ENCODE measurements at regions not wholly inside any gene's neighbourhood (a gene's known extent, or its start where the extent isn't known, plus 50 kb on each side); places are given as distances from the start of the nearest gene placed in this dataset.

- Histone ChIP-seq H3K27ac (ENCODE audit: low read length in 2 of 2) (no peak overlapping the region), H2AFZ (ENCODE audit: insufficient read depth, low read depth, low read length, poor library complexity, severe bottlenecking) (no peak overlapping the region), H3K79me2 (ENCODE audit: control insufficient read depth, insufficient read depth, low read length) (no peaks in the 10 kb centered on the region), H3K9ac (ENCODE audit: low read length) (no peak overlapping the region), H3K36me3 (replicated peaks in 1 of 2; ENCODE audit: control extremely low read depth in 1 of 2, control insufficient read depth in 1 of 2, extremely low read depth in 1 of 2, insufficient read depth in 2 of 2, low read length in 1 of 2) (no peaks in the 10 kb centered on the region), H3K4me3 (ENCODE audit: control extremely low read depth in 1 of 5, extremely low read depth in 1 of 5, insufficient read depth in 1 of 5, low read depth in 2 of 5, low read length in 4 of 5) (no peak overlapping the region), H3K9me3 (ENCODE audit: control extremely low read depth in 1 of 3, control insufficient read depth in 2 of 3, insufficient read depth in 1 of 3, low read length in 2 of 3) (peaks cover 0 to 3% (median 0%) of the 10 kb centered on the region in 3 donors), H3K4me1 (ENCODE audit: control insufficient read depth in 2 of 2, insufficient read depth in 2 of 2, low read length in 2 of 2) (peaks cover 46 to 50% of the 10 kb centered on the region in 2 donors), H4K20me1 (ENCODE audit: control insufficient read depth, insufficient read depth, low read length, poor library complexity, severe bottlenecking) (no peaks in the 10 kb centered on the region), H3K27me3 (replicated peaks in 1 of 4; ENCODE audit: control extremely low read depth in 1 of 4, control insufficient read depth in 3 of 4, insufficient read depth in 4 of 4, low read length in 3 of 4) (no peaks in the 10 kb centered on the region), H3K4me2 (replicated peaks; ENCODE audit: low read depth, low read length, poor library complexity, severe bottlenecking) (no peak overlapping the region)
- TF ChIP-seq CTCF (IDR thresholded peaks at IDR 0.05) (no peak), EZH2 (IDR thresholded peaks at IDR 0.05; ENCODE audit: borderline replicate concordance, insufficient read depth, low read depth, low read length, poor library complexity, severe bottlenecking) (no peak)
- no peak for ATAC-seq (ENCODE audit: low read depth)
- no peak overlapping the region for H3K27ac Mint-ChIP-seq
- intact Hi-C loops (cut with micrococcal nuclease), result no loop called here
- ChIA-PET POLR2A (interaction anchor here (0.5 kb wide), 1 partner anchor 20 kb away, joined by 4 read pairs; no protein-coding TSS in a partner anchor), CTCF (interaction anchor here (0.7 kb wide), 1 partner anchor 688 kb away, joined by 4 read pairs; no protein-coding TSS in a partner anchor)
- no peaks in the 10 kb centered on the region for H3K27me3 Mint-ChIP-seq
- H3K9me3 Mint-ChIP-seq (ENCODE audit: insufficient read depth), result no peaks in the 10 kb centered on the region
- DNase-seq, result no peak
- WGBS (ENCODE audit: insufficient coverage), result 88% methylated on average over 1 of the region's 6 CpGs
- H3K4me3 Mint-ChIP-seq, result no peak overlapping the region
- H3K4me1 Mint-ChIP-seq, result peaks cover 62% of the 10 kb centered on the region
Measured at GRCh38 chr2:12068796-12069538, 322.5 kb downstream of the LPIN1 start.

GRCh38 chr2:12070153-12070552 lies 323.7 kb downstream of the LPIN1 start:
- no peaks in the 10 kb centered on the region for H3K9me3 Mint-ChIP-seq (ENCODE audit: insufficient read depth)
- Histone ChIP-seq H2AFZ (ENCODE audit: insufficient read depth, low read depth, low read length, poor library complexity, severe bottlenecking) (no peak overlapping the region), H3K27ac (ENCODE audit: low read length in 2 of 2) (no peak overlapping the region), H4K20me1 (ENCODE audit: control insufficient read depth, insufficient read depth, low read length, poor library complexity, severe bottlenecking) (no peaks in the 10 kb centered on the region), H3K9me3 (ENCODE audit: control extremely low read depth in 1 of 3, control insufficient read depth in 2 of 3, insufficient read depth in 1 of 3, low read length in 2 of 3) (no peaks in the 10 kb centered on the region), H3K9ac (ENCODE audit: low read length) (no peak overlapping the region), H3K79me2 (ENCODE audit: control insufficient read depth, insufficient read depth, low read length) (no peaks in the 10 kb centered on the region), H3K27me3 (replicated peaks in 1 of 4; ENCODE audit: control extremely low read depth in 1 of 4, control insufficient read depth in 3 of 4, insufficient read depth in 4 of 4, low read length in 3 of 4) (no peaks in the 10 kb centered on the region), H3K4me2 (replicated peaks; ENCODE audit: low read depth, low read length, poor library complexity, severe bottlenecking) (peak overlapping the region; percentile 32), H3K4me1 (ENCODE audit: control insufficient read depth in 2 of 2, insufficient read depth in 2 of 2, low read length in 2 of 2) (peaks cover 46 to 50% of the 10 kb centered on the region in 2 donors), H3K4me3 (ENCODE audit: control extremely low read depth in 1 of 5, extremely low read depth in 1 of 5, insufficient read depth in 1 of 5, low read depth in 2 of 5, low read length in 4 of 5) (no peak overlapping the region), H3K36me3 (replicated peaks in 1 of 2; ENCODE audit: control extremely low read depth in 1 of 2, control insufficient read depth in 1 of 2, extremely low read depth in 1 of 2, insufficient read depth in 2 of 2, low read length in 1 of 2) (no peaks in the 10 kb centered on the region)
- TF ChIP-seq EZH2 (IDR thresholded peaks at IDR 0.05; ENCODE audit: borderline replicate concordance, insufficient read depth, low read depth, low read length, poor library complexity, severe bottlenecking) (no peak), CTCF (IDR thresholded peaks at IDR 0.05) (no peak)
- ATAC-seq (ENCODE audit: low read depth), result no peak
- no peaks in the 10 kb centered on the region for H3K27me3 Mint-ChIP-seq
- H3K27ac Mint-ChIP-seq, result no peak overlapping the region
- ChIA-PET CTCF (interaction anchor here (1.1 kb wide), 1 partner anchor 87 kb away, joined by 3 read pairs; no protein-coding TSS in a partner anchor), POLR2A (no interaction called here)
- H3K4me3 Mint-ChIP-seq, result no peak overlapping the region
- intact Hi-C loops (cut with micrococcal nuclease), result loop anchor here (10.0 kb wide), 2 partner anchors 55 to 315 kb away; no protein-coding TSS in a partner anchor
- peaks cover 61% of the 10 kb centered on the region for H3K4me1 Mint-ChIP-seq
- 27% methylated on average over 2 of the region's 2 CpGs for WGBS (ENCODE audit: insufficient coverage)
- DNase-seq, result no peak

Data from B cell (primary cell).